ENCODE measurements at regions not wholly inside any gene's neighbourhood (a gene's known extent, or its start where the extent isn't known, plus 50 kb on each side); places are given as distances from the start of the nearest gene placed in this dataset.

- CTCF ChIA-PET, result interaction anchor here (0.6 to 2.0 kb wide), 6 partner anchors 10 to 1470 kb away, joined by 3 to 6 read pairs (median 3); partner anchors contain the start of gene TGFB2
Measured at GRCh38 chr1:219806020-219806419, 122.3 kb downstream of the SLC30A10 start.

More at GRCh38 chr1:219806020-219806419, 122.3 kb downstream of the SLC30A10 start:
- no peaks in the 10 kb centered on the region for H3K36me3 ChIP-seq (replicated peaks in 1 of 2; ENCODE audit: control insufficient read depth in 1 of 2, insufficient read depth in 2 of 2, low read length in 1 of 2)
- no peaks in the 10 kb centered on the region for H3K79me2 ChIP-seq (ENCODE audit: insufficient read depth)
- no peaks in the 10 kb centered on the region for H4K20me1 ChIP-seq (ENCODE audit: insufficient read depth)
- H3K9me3 ChIP-seq, result no peaks in the 10 kb centered on the region
- DNase-seq, result no peak
- H3K9me2 ChIP-seq, result no peaks in the 10 kb centered on the region
- no peak overlapping the region for H3K9ac ChIP-seq
- no peak overlapping the region for H3K27ac ChIP-seq (ENCODE audit: low read depth in 2 of 2, low read length in 1 of 2)
- no peak overlapping the region for H3K4me2 ChIP-seq
- no peak for TF ChIP-seq POLR2AphosphoS5 (IDR thresholded peaks at IDR 0.05; ENCODE audit: low read depth, low read length)
- TF ChIP-seq USF2 (IDR thresholded peaks at IDR 0.05; ENCODE audit: borderline replicate concordance, low read depth, low read length), result no peak
- no peak for TF ChIP-seq GATA2 (CRISPR knock-in tag; IDR thresholded peaks at IDR 0.05)
- TF ChIP-seq JUND (IDR thresholded peaks at IDR 0.05), result no peak
- TF ChIP-seq, protein P1, sequence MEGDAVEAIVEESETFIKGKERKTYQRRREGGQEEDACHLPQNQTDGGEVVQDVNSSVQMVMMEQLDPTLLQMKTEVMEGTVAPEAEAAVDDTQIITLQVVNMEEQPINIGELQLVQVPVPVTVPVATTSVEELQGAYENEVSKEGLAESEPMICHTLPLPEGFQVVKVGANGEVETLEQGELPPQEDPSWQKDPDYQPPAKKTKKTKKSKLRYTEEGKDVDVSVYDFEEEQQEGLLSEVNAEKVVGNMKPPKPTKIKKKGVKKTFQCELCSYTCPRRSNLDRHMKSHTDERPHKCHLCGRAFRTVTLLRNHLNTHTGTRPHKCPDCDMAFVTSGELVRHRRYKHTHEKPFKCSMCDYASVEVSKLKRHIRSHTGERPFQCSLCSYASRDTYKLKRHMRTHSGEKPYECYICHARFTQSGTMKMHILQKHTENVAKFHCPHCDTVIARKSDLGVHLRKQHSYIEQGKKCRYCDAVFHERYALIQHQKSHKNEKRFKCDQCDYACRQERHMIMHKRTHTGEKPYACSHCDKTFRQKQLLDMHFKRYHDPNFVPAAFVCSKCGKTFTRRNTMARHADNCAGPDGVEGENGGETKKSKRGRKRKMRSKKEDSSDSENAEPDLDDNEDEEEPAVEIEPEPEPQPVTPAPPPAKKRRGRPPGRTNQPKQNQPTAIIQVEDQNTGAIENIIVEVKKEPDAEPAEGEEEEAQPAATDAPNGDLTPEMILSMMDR (IDR thresholded peaks at IDR 0.05), result no peak
- no peak for TF ChIP-seq RFX5 (IDR thresholded peaks at IDR 0.05; ENCODE audit: low read length)
- no peak for TF ChIP-seq MAX (IDR thresholded peaks at IDR 0.05; ENCODE audit: low read depth)
- TF ChIP-seq RAD21 (IDR thresholded peaks at IDR 0.05; ENCODE audit: low read length), result no peak
- no peak for TF ChIP-seq MXI1 (IDR thresholded peaks at IDR 0.05; ENCODE audit: low read depth, low read length)
- no peak for TF ChIP-seq EP300 (IDR thresholded peaks at IDR 0.05; ENCODE audit: borderline replicate concordance in 1 of 2, low read depth in 1 of 2, low read length in 1 of 2)
- no peak for TF ChIP-seq SIN3A (IDR thresholded peaks at IDR 0.05; ENCODE audit: borderline replicate concordance, low read depth, low read length)
- no peak for TF ChIP-seq MEF2A (IDR thresholded peaks at IDR 0.05; ENCODE audit: borderline replicate concordance, low read depth)
- TF ChIP-seq, protein P2, sequence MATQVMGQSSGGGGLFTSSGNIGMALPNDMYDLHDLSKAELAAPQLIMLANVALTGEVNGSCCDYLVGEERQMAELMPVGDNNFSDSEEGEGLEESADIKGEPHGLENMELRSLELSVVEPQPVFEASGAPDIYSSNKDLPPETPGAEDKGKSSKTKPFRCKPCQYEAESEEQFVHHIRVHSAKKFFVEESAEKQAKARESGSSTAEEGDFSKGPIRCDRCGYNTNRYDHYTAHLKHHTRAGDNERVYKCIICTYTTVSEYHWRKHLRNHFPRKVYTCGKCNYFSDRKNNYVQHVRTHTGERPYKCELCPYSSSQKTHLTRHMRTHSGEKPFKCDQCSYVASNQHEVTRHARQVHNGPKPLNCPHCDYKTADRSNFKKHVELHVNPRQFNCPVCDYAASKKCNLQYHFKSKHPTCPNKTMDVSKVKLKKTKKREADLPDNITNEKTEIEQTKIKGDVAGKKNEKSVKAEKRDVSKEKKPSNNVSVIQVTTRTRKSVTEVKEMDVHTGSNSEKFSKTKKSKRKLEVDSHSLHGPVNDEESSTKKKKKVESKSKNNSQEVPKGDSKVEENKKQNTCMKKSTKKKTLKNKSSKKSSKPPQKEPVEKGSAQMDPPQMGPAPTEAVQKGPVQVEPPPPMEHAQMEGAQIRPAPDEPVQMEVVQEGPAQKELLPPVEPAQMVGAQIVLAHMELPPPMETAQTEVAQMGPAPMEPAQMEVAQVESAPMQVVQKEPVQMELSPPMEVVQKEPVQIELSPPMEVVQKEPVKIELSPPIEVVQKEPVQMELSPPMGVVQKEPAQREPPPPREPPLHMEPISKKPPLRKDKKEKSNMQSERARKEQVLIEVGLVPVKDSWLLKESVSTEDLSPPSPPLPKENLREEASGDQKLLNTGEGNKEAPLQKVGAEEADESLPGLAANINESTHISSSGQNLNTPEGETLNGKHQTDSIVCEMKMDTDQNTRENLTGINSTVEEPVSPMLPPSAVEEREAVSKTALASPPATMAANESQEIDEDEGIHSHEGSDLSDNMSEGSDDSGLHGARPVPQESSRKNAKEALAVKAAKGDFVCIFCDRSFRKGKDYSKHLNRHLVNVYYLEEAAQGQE (IDR thresholded peaks at IDR 0.05; ENCODE audit: low read depth, low read length), result no peak
- TF ChIP-seq NFIC (IDR thresholded peaks at IDR 0.05; ENCODE audit: borderline replicate concordance), result no peak
- TF ChIP-seq GABPA (IDR thresholded peaks at IDR 0.05; ENCODE audit: low read depth), result no peak
- no peak for TF ChIP-seq TCF12 (IDR thresholded peaks at IDR 0.05)
- TF ChIP-seq, protein P3, sequence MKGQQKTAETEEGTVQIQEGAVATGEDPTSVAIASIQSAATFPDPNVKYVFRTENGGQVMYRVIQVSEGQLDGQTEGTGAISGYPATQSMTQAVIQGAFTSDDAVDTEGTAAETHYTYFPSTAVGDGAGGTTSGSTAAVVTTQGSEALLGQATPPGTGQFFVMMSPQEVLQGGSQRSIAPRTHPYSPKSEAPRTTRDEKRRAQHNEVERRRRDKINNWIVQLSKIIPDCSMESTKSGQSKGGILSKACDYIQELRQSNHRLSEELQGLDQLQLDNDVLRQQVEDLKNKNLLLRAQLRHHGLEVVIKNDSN (IDR thresholded peaks at IDR 0.05; ENCODE audit: borderline replicate concordance, low read depth), result no peak
- no peak for TF ChIP-seq NRF1 (IDR thresholded peaks at IDR 0.05; ENCODE audit: low read depth, low read length)
- H3K27me3 ChIP-seq (ENCODE audit: insufficient read depth), result no peaks in the 10 kb centered on the region
- POLR2A ChIA-PET, result no interaction called here
- H3K4me3 ChIP-seq (ENCODE audit: low read depth in 2 of 2, low read length in 1 of 2), result no peak overlapping the region
- no peaks in the 10 kb centered on the region for H3F3A ChIP-seq (replicated peaks; ENCODE audit: insufficient read depth)
- peaks cover 0 to 2% of the 10 kb centered on the region in 2 experiments; a peak in 1 of 4 replicates for H3K4me1 ChIP-seq (ENCODE audit: control insufficient read depth in 1 of 2, insufficient read depth in 2 of 2, low read depth in 1 of 2, low read length in 1 of 2)
- H2AFZ ChIP-seq (ENCODE audit: low read depth), result no peak overlapping the region
- WGBS (ENCODE audit: low lambda C conversion rate), result 85% methylated on average over 4 of the region's 4 CpGs

Measured in SK-N-SH (cell line).